D721Med (cell line): ENCODE measurements at regions not wholly inside any gene's neighbourhood (a gene's known extent, or its start where the extent isn't known, plus 50 kb on each side); places are given as distances from the start of the nearest gene placed in this dataset.

Experiments
- DNase-seq: peaks from one replicate; pipeline ENCODE4 v3.0.0; 2011; ENCODE audit warnings: low spot score; ENCODE audit not compliant: insufficient read length
- FAIRE-seq: peaks from 2 replicates; lab custom pipeline; 2011; peaks lifted over from hg19 to GRCh38; lab: Jason Lieb, UNC
- CTCF ChIP-seq: IDR thresholded peaks from 2 replicates; pipeline ENCODE4 v1.5.1; 2012; ENCODE audit warnings: mild to moderate bottlenecking, control low read depth; ENCODE audit not compliant: insufficient read depth; ENCODE audit errors: missing control alignments

GRCh38 chr11:114775875-114776621, 97.7 kb downstream of the NXPE2 start:
- FAIRE-seq (peak; percentile 25), DNase-seq (no peak)

GRCh38 chr11:114776956-114777355, 98.6 kb downstream of the NXPE2 start:
- TF ChIP-seq CTCF = no peak
- DNase-seq = no peak

More at GRCh38 chr11:114775875-114776621, 97.7 kb downstream of the NXPE2 start:
- no peak for TF ChIP-seq CTCF

GRCh38 chr11:114779189-114779588, 100.9 kb downstream of the NXPE2 start:
- FAIRE-seq (no peak), DNase-seq (no peak)
- no peak for TF ChIP-seq CTCF

More at GRCh38 chr11:114776956-114777355, 98.6 kb downstream of the NXPE2 start:
- FAIRE-seq = peak; percentile 11

GRCh38 chr11:114782650-114783310, 104.5 kb downstream of the NXPE2 start:
- no peak for DNase-seq
- TF ChIP-seq CTCF = no peak
- no peak for FAIRE-seq

GRCh38 chr11:114783805-114784204, 105.5 kb downstream of the NXPE2 start:
- TF ChIP-seq CTCF = no peak
- DNase-seq = no peak
- FAIRE-seq = no peak

GRCh38 chr11:114784216-114784615, 105.9 kb downstream of the NXPE2 start:
- no peak for DNase-seq
- TF ChIP-seq CTCF = no peak
- FAIRE-seq = no peak

- DNase-seq (no peak), FAIRE-seq (no peak)
- no peak for TF ChIP-seq CTCF
Measured at GRCh38 chr11:114784891-114785290, 106.6 kb downstream of the NXPE2 start.
